ENCODE measurements at regions not wholly inside any gene's neighbourhood (a gene's known extent, or its start where the extent isn't known, plus 50 kb on each side); places are given as distances from the start of the nearest gene placed in this dataset.

GRCh38 chr9:107585465-107585864, 95.9 kb upstream of the KLF4 start:
- no peak for TF ChIP-seq POLR2A (IDR thresholded peaks at IDR 0.05; ENCODE audit: low read length)
- no peak for TF ChIP-seq GATA1 (IDR thresholded peaks at IDR 0.05; ENCODE audit: low read depth, low read length)

Data from erythroblast (primary cell).